ENCODE measurements at regions not wholly inside any gene's neighbourhood (a gene's known extent, or its start where the extent isn't known, plus 50 kb on each side); places are given as distances from the start of the nearest gene placed in this dataset.

- TF ChIP-seq CTCF (IDR thresholded peaks at IDR 0.05; ENCODE audit: extremely low read depth, low read depth, low read length), result no peak
- H3K27ac ChIP-seq (ENCODE audit: low read depth, low read length), result no peak overlapping the region
- H3K4me2 ChIP-seq (ENCODE audit: insufficient read depth, low read length), result no peak overlapping the region
- H2AFZ ChIP-seq (ENCODE audit: low read length), result no peak overlapping the region
- H3K4me1 ChIP-seq (ENCODE audit: insufficient read depth, low read length), result no peaks in the 10 kb centered on the region
- H3K79me2 ChIP-seq (ENCODE audit: insufficient read depth, low read length), result no peaks in the 10 kb centered on the region
- no peak for DNase-seq (ENCODE audit: insufficient read length, low spot score, missing footprints)
- H4K20me1 ChIP-seq (ENCODE audit: insufficient read depth, low read length), result no peaks in the 10 kb centered on the region
- no peaks in the 10 kb centered on the region for H3K36me3 ChIP-seq (ENCODE audit: insufficient read depth, low read length)
- peaks cover 4% of the 10 kb centered on the region for H3K27me3 ChIP-seq (ENCODE audit: insufficient read depth, low read length)
- H3K9me3 ChIP-seq (ENCODE audit: low read depth, low read length), result no peaks in the 10 kb centered on the region
- no peak overlapping the region for H3K4me3 ChIP-seq (ENCODE audit: insufficient read depth, low read length)
Observed at GRCh38 chr21:41583274-41583790, 75.4 kb upstream of the TMPRSS2 start.

GRCh38 chr21:41582866-41583265 is 74.9 kb upstream of the TMPRSS2 start:
- Histone ChIP-seq H3K4me1 (ENCODE audit: insufficient read depth, low read length) (no peaks in the 10 kb centered on the region), H3K79me2 (ENCODE audit: insufficient read depth, low read length) (no peaks in the 10 kb centered on the region), H3K36me3 (ENCODE audit: insufficient read depth, low read length) (no peaks in the 10 kb centered on the region), H3K4me3 (ENCODE audit: insufficient read depth, low read length) (no peak overlapping the region), H3K27ac (ENCODE audit: low read depth, low read length) (no peak overlapping the region), H3K4me2 (ENCODE audit: insufficient read depth, low read length) (no peak overlapping the region), H4K20me1 (ENCODE audit: insufficient read depth, low read length) (no peaks in the 10 kb centered on the region), H2AFZ (ENCODE audit: low read length) (no peak overlapping the region), H3K9me3 (ENCODE audit: low read depth, low read length) (no peaks in the 10 kb centered on the region), H3K27me3 (ENCODE audit: insufficient read depth, low read length) (peaks cover 4% of the 10 kb centered on the region)
- DNase-seq (ENCODE audit: insufficient read length, low spot score, missing footprints), result no peak
- TF ChIP-seq CTCF (IDR thresholded peaks at IDR 0.05; ENCODE audit: extremely low read depth, low read depth, low read length), result no peak

- no peaks in the 10 kb centered on the region for H3K79me2 ChIP-seq (ENCODE audit: insufficient read depth, low read length)
- no peak overlapping the region for H2AFZ ChIP-seq (ENCODE audit: low read length)
- no peak for DNase-seq (ENCODE audit: insufficient read length, low spot score, missing footprints)
- H3K27me3 ChIP-seq (ENCODE audit: insufficient read depth, low read length), result peaks cover 4% of the 10 kb centered on the region
- no peak for TF ChIP-seq CTCF (IDR thresholded peaks at IDR 0.05; ENCODE audit: extremely low read depth, low read depth, low read length)
- no peak overlapping the region for H3K27ac ChIP-seq (ENCODE audit: low read depth, low read length)
- no peaks in the 10 kb centered on the region for H4K20me1 ChIP-seq (ENCODE audit: insufficient read depth, low read length)
- peaks cover 3% of the 10 kb centered on the region for H3K9me3 ChIP-seq (ENCODE audit: low read depth, low read length)
- no peak overlapping the region for H3K4me3 ChIP-seq (ENCODE audit: insufficient read depth, low read length)
- no peaks in the 10 kb centered on the region for H3K4me1 ChIP-seq (ENCODE audit: insufficient read depth, low read length)
- no peak overlapping the region for H3K4me2 ChIP-seq (ENCODE audit: insufficient read depth, low read length)
- H3K36me3 ChIP-seq (ENCODE audit: insufficient read depth, low read length), result no peaks in the 10 kb centered on the region
Observed at GRCh38 chr21:41582298-41582840, 74.4 kb upstream of the TMPRSS2 start.

- DNase-seq (ENCODE audit: insufficient read length, low spot score, missing footprints), result no peak
- Histone ChIP-seq H2AFZ (ENCODE audit: low read length) (no peak overlapping the region), H4K20me1 (ENCODE audit: insufficient read depth, low read length) (no peaks in the 10 kb centered on the region), H3K9me3 (ENCODE audit: low read depth, low read length) (peaks cover 3% of the 10 kb centered on the region), H3K27me3 (ENCODE audit: insufficient read depth, low read length) (peaks cover 4% of the 10 kb centered on the region), H3K4me1 (ENCODE audit: insufficient read depth, low read length) (no peaks in the 10 kb centered on the region), H3K79me2 (ENCODE audit: insufficient read depth, low read length) (no peaks in the 10 kb centered on the region), H3K4me2 (ENCODE audit: insufficient read depth, low read length) (no peak overlapping the region), H3K27ac (ENCODE audit: low read depth, low read length) (no peak overlapping the region), H3K36me3 (ENCODE audit: insufficient read depth, low read length) (no peaks in the 10 kb centered on the region), H3K4me3 (ENCODE audit: insufficient read depth, low read length) (no peak overlapping the region)
- no peak for TF ChIP-seq CTCF (IDR thresholded peaks at IDR 0.05; ENCODE audit: extremely low read depth, low read depth, low read length)
Observed at GRCh38 chr21:41581592-41582228, 73.8 kb upstream of the TMPRSS2 start.
